GM21717 (cell line): ENCODE measurements at regions not wholly inside any gene's neighbourhood (a gene's known extent, or its start where the extent isn't known, plus 50 kb on each side); places are given as distances from the start of the nearest gene placed in this dataset.

Source experiments
- ATAC-seq: cut with Tn5 transposase; IDR thresholded peaks from one replicate; pipeline ENCODE4 v1.9.1; 2021; ENCODE audit warnings: mild to moderate bottlenecking, moderate library complexity; ENCODE audit not compliant: unreplicated experiment

DNA sequence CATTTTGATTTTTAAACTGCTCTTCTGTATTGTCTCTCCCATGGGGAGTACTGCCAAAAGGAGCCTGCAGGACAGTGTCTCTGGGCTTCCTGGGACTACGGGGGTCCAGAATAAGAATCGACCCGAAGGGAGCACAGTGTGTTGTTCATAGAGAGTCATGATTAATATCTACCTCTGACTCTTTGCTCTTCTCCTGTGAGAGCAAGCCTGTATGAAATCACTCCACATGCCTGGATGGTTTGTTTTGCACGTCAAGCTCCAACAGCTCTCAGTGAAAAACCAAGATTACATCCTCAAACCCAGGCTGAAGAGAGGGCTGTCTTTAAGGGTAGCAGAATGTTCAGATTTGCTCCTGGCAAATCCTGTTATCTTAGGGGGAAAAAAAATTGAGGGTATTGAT, 1860.0 kb upstream of the WWC1 start:
- ATAC-seq = no peak

- ATAC-seq = no peak
Measured at GRCh38 chr5:166433679-166434078, 1857.8 kb upstream of the WWC1 start.

DNA sequence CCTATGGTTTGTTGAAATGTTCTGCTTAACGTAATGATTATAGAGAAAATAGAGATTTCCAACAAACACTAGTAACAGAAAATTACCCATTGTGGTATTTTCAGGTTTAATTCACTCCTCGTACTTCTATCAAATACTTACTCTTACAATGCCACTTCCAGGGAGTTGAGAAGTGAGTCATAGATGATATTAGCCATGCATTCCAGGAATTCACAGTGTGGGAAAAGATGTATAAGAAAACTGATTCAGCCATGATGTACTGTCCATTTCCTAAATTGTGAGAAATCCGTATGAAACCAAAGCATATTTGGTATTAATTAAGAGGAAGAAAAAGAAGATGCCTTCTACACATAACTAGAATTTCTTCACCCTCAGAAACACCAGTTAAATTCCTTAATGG, 1854.6 kb upstream of the WWC1 start:
- no peak for ATAC-seq

DNA sequence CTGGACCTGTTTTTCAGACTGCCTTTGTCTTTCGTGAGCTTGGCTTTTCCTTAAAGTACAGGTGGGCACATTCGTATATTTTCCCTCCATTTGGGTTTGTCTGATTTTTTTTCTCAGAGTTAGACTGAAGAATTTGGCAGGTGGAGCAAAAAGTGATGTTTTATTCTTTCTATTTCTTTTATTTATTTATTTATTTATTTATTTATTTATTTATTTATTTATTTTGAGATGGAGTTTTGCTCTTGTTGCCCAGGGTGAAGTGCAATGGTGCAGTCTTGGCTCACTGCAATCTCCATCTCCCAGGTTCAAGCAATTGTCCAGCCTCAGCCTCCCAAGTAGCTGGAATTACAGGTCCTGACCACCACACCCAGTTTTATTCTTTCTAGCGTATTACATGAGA, 1805.1 kb upstream of the WWC1 start:
- no peak for ATAC-seq

DNA sequence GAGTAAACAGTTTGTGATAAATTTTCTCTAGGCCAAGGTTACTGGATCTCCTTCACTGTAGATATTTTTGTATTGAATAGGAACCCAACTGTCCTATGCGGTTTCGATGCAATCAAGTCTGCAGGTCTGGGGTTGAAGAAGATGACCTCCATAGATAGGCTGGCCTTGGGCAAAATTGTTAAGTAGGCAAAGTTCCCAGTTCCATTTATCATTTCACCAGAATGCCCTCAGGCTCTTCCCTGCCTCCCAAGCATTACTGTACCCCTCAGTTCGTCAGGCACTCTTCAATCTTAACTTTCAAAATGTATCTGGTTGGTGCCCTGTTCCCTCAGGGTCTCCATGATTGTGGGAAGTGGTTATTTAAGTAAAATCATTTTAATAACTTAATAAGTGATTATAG, 1802.9 kb upstream of the WWC1 start:
- no peak for ATAC-seq

GRCh38 chr5:166493040-166493439, 1798.4 kb upstream of the WWC1 start:
- ATAC-seq = no peak

- ATAC-seq = no peak
Measured at GRCh38 chr5:166493612-166494011, 1797.8 kb upstream of the WWC1 start.

- no peak for ATAC-seq
Measured at GRCh38 chr5:166497496-166498104, 1793.8 kb upstream of the WWC1 start.

DNA sequence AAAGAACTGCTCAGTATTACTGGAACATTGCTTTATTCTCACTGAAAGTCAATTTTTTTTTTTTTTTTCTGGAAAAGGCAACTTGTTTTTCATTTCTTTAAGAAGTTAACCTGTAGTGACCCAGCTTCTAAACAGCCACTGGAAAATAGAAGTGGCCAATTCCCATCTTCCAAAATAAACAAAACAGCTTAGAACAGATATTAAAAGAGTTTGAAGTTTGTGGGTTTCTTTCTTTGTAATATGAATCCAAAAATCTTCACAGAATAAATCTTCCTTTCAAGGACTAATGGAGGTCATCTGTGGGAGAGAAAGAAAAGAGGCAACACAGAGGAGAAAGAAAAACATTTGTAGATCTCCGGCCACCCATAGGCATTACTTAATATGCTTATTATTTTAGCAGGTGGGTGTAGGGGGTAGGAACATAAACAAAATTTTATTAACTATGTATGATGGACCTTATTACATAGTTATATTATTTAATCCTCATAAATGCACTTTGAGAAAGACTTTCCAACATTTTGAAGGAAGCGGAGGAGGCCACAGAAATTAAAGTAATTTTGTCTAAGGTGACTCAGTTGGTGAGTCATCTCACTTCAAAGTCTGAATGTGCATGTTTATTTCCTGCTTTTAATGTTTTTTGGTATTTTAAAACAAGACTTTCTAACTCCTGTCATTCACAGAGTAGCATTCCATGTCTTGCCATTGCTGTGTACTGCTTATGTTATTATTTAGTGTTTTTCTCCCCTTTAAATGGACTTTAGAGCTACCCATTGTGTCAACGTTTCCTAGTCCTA, 1791.8 kb upstream of the WWC1 start:
- ATAC-seq = no peak

- no peak for ATAC-seq
Measured at GRCh38 chr5:166503506-166503905, 1787.9 kb upstream of the WWC1 start.

DNA sequence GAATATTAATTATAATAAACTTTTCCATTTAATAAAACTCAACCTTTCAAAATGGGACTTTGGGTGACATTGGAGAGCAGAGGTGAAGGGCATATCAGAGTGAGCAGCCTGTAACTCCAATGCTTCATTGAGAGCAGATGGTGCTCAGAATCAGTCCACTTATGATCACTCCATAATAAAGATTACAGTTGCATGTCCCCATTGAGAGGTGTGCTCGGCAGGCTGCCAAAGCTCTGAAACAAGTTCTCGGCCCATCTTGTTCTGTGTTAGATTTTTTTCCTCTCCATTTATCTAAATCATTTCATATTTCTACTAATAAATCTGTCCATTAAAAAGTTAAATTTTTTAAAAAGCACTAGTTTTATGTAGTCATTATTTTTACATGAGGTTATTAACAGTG, 1786.4 kb upstream of the WWC1 start:
- no peak for ATAC-seq

DNA sequence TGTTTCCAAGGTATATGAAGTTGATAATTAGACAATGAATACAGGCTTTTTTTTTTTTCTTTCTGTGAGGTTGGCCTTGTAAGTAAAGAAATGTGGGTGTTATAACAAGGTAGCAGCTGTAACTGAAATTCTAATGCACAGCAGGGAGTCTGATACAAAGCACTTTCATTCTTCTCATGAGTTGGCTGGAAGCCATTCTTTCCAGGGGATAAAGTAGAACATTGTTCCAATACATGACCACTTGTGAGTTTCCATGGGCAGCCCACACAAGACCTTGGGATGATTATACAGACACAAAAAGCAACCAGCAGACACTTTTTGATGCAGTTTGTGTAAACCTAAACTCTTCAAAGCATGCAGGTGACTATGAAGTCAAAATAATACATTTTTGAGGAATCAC, 1785.9 kb upstream of the WWC1 start:
- no peak for ATAC-seq

DNA sequence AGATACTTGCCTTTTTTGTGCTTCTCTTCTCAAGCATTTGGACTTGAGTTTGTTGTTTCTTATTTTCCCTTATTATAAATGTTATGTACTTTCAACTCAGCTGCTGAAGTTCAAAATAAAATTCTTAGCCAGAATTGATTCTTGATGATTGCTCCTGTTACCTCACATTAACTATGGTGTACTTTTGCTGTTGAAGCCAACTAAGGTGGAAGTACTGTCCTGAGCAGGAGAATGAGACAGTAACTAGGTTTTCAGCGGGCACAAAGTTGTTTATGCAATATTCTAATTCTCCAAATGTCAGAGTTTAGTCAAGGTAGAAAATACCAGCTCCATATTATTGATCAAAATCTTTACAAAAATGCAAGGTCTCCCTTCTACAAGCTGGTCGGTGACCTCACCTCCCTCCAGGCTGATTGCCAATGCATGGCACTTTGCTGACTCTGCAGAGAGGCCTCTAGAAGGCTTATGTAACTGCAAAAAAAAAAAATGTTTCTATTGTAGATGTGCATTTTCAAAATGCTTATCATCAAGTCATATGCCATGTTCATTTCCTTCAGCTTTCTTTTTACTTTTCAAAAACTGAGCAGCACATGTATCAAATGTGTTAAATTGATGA, 1783.5 kb upstream of the WWC1 start:
- no peak for ATAC-seq

DNA sequence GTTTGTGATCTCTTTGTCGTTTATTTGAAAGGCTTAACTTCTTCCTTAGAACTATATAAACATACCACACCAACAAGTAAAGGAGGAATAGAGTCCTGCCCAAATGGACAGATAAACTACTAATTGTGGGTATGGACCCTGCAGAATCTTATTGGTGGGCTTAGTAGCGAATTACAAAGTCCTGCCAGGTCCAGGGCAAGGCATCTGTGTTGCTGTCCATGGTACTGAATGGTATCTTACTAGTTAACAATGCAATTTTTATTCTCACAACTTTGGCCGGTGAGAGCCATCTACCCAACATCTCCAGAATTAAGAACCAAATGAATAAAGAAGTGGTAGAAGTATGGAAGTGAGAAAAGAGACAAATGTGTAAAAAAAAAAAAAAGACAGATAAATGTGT, 1782.4 kb upstream of the WWC1 start:
- no peak for ATAC-seq

- ATAC-seq = no peak
Measured at GRCh38 chr5:166517976-166518375, 1773.5 kb upstream of the WWC1 start.

- ATAC-seq = no peak
Measured at GRCh38 chr5:166523206-166523605, 1768.2 kb upstream of the WWC1 start.

DNA sequence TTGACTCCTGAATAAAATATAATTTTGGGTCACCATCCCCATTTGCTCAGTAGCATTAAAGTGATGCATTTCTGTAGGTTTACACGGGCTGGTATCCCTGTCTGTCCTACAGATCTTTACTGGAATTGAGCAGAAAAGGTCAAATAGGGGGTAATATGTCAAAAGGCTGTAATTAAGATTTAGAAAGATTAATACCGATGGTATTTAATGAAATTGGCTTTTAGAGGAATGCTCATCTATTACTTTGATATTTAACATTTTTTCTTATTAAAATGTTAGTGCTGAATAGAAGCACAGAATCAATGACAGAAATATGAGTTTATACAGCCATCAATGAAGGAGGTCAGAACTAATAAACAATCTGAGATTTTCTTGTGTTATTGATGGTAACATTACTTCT, 1762.2 kb upstream of the WWC1 start:
- ATAC-seq = no peak

DNA sequence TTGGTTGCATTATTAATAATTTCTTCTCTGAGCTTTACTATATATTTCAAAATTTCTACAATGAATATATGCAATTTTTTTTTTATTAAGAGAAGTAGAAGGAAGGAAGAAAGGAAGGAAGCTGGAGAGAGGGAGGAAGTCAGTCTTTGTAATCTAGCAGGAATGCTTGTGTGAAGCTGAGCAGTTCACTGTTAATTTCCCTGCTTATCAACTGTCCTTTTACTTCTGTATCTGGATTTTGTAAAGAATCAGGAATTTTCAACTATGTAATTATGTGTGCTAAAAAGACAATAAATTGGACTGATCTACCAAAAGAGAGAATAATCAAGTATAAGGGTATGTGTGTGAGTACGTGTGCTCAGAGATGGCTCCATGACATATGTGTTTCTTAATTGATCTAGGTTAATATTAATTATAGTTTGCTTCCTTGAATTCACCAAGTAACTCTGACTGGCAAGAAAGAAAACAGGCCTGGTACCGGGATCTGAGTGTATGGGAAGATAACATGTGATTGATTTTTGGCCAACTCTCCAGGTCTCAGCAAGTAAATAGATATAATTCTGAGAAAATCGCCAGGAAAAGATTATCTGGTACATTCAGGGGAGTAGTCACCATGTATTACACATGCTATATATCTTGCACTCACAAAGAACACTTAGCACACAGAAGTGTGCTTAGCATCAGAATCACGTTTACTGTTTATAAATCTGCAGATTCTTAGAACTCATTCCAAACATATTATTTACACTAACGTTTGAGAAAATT, 1758.8 kb upstream of the WWC1 start:
- no peak for ATAC-seq

DNA sequence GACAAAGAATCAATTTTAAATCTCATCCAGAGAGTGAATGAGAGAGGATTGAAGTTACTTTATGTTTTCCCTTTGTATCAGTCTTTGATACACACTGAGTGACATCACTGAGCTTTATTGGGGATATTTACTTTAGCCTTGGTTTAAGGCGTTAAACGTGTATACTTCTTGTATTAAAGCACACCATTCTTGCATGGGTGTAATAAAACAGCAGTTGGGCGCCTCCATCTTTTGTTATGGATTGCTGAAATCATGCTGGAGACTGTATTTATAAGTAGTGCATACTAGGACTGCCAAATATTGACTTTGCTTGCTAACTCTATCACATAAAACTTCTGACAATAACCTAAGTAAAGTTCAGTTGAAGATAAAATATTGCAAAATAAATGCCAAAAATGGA, 1755.8 kb upstream of the WWC1 start:
- ATAC-seq = no peak

GRCh38 chr5:166540156-166540555, 1751.3 kb upstream of the WWC1 start:
- no peak for ATAC-seq

DNA sequence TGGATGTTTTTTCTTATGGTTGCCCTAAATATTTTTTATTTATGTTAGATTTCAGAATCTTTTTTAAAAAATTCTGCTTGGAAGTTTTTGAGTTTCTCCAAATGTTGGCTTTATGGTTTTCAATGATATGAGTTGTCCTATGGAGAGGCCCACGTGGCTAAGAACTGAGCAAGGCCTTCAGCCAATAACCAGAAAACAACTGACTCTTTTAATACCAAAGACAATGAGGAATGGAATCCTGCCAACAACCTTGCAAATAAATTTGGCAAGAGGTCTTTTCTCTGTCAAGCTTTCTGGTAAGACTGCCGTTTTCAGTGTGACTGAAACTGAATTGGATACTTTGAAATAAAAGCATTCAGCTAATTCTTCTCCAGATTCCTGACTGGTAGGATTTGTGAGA, 1740.1 kb upstream of the WWC1 start:
- no peak for ATAC-seq

- ATAC-seq = no peak
Measured at GRCh38 chr5:166553778-166554177, 1737.7 kb upstream of the WWC1 start.
